ENCODE measurements at regions not wholly inside any gene's neighbourhood (a gene's known extent, or its start where the extent isn't known, plus 50 kb on each side); places are given as distances from the start of the nearest gene placed in this dataset.

DNA sequence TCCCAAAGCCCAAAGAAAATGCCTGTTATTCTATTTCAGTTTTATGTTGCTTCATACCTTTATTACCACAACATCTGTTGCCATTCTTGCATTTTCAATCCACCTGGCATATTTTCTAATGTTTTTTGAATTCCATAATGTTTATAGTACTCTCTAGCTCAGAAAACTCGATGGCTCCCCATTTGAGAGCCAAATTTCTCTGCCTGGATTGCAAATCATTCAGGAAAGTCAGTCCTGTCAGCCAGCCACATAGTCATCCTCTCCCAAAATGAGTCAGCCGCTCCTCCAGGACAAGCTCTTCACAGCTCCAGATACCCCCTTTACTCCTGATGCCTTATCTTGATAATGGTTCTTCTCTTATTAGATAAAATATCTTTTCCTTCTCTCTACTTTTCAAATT, 78.2 kb upstream of the ADCY2 start:
- TF ChIP-seq, protein P1, sequence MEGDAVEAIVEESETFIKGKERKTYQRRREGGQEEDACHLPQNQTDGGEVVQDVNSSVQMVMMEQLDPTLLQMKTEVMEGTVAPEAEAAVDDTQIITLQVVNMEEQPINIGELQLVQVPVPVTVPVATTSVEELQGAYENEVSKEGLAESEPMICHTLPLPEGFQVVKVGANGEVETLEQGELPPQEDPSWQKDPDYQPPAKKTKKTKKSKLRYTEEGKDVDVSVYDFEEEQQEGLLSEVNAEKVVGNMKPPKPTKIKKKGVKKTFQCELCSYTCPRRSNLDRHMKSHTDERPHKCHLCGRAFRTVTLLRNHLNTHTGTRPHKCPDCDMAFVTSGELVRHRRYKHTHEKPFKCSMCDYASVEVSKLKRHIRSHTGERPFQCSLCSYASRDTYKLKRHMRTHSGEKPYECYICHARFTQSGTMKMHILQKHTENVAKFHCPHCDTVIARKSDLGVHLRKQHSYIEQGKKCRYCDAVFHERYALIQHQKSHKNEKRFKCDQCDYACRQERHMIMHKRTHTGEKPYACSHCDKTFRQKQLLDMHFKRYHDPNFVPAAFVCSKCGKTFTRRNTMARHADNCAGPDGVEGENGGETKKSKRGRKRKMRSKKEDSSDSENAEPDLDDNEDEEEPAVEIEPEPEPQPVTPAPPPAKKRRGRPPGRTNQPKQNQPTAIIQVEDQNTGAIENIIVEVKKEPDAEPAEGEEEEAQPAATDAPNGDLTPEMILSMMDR (IDR thresholded peaks at IDR 0.05): no peak

- TF ChIP-seq, protein P1 (IDR thresholded peaks at IDR 0.05): no peak
Measured at GRCh38 chr5:7320701-7321301, 75.1 kb upstream of the ADCY2 start.

GRCh38 chr5:7321724-7322123, 74.2 kb upstream of the ADCY2 start:
- TF ChIP-seq, protein P1 (IDR thresholded peaks at IDR 0.05): no peak

DNA sequence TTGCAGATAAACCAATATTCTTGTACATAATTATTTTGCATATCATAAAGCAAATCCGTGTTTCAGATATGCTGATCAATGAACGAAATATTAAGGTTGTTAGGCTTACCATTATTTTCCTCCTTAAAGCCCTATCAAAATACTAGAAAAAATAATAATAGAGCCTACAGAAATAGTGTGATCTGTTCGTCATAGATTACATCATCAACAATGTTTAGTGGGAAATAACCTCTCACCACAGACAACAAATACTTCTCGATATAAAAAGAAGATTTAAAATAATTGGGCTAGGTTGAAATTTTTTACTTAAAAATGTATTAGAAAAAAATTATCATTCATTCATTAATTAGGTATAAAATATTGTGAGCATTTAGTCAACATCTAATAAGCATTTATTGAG, 71.0 kb upstream of the ADCY2 start:
- TF ChIP-seq, protein P1 (IDR thresholded peaks at IDR 0.05): no peak

DNA sequence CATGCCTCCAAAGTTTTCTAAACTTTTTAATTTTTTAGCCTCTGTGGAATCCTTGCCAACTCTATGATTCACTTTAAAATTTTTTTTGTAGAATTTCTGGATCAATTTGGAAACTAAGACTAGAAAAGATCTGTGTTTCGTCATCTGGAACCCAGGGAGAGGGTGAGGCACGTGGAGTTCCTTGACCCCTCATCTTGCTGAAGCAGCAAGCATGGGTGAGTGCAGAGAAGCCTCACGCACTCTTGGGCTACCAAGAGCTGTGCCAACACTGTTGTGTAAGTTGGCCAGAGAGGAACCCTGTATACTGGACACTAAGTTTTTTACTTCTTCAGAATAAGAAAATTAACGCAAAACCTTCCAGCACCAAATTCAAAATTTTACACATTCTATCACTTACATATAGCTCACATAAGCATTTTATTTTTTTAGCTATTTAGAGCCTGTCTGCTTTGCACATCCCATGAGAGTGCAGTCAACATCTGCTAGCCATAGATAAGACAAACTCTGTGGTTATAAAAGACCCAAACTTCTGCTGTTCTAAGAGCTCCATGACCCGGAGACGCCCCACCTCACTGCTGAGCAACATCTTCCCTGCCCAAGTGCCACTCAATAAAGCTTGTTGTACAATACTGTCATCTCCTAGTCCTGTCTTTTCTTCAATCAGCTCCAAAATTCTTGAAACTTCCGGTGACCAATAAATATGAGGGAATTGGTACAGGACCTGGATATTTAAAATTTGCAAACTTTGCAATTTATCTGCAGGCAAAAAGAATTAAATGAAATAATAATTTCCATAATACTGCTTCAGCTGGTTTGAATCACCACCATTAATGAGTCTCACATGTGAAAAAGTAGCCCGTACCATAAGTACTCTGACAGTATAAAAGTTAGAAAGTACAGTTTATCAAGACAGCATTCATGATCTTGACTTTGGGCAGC, 69.7 kb upstream of the ADCY2 start:
- TF ChIP-seq, protein P1 (IDR thresholded peaks at IDR 0.05): no peak

DNA sequence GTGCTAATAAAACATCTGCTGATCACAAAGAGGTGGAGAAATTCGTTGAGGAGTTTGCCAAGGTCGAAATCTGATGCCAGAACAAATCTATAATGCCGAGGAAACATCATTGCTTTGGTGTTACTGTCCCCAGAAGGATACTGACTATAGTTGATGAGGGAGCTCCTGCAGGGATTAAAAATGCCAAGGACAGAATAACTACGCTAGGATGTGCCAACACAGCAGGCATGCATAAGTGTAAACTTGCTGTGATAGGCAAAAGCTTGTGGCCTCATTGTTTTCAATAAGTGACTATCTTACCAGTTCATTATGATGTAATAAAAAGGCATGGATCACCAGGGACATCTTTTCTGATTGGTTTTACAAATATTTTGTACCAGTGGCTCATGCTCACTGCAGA, 66.8 kb upstream of the ADCY2 start:
- TF ChIP-seq, protein P1 (IDR thresholded peaks at IDR 0.05): no peak

DNA sequence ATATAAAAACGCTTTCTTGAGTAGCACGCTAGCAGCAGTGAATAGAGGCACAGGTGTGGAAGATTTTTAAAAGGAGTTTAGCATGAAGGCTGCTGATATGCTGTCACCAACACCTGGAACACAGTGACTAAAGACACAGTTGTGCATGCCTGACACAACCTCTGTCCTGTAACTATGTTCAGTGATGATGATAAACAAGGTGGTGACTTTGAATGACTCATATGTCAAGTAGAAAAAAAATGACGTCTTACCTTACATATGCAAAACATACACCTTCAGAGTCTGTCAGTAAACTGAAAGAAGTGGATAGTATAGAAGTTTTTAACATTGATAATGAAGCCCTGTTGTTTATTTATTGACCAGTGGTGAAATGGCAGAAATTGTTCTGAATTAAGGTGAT, 66.2 kb upstream of the ADCY2 start:
- TF ChIP-seq, protein P1 (IDR thresholded peaks at IDR 0.05): no peak

Data from LNCAP (cell line).